ENCODE measurements at regions not wholly inside any gene's neighbourhood (a gene's known extent, or its start where the extent isn't known, plus 50 kb on each side); places are given as distances from the start of the nearest gene placed in this dataset.
"Not testable (repeated sequence)": the region's sequence is repeated elsewhere in the genome, so short reads cannot be mapped to it uniquely, and the experiment has no call there.

- DNase-seq (ENCODE audit: low read depth in 2 of 2) = no peak
Observed at GRCh38 chr13:85603735-85604134, 195.5 kb downstream of the SLITRK6 start.

- DNase-seq (ENCODE audit: low read depth in 2 of 2) = no peak
Observed at GRCh38 chr13:85601526-85601925, 197.7 kb downstream of the SLITRK6 start.

- DNase-seq (ENCODE audit: low read depth in 2 of 2) = no peak
Observed at GRCh38 chr13:85597790-85598500, 201.3 kb downstream of the SLITRK6 start.

GRCh38 chr13:85592211-85592610 lies 207.0 kb downstream of the SLITRK6 start:
- DNase-seq (ENCODE audit: low read depth in 2 of 2) = no peak

- no peak for DNase-seq (ENCODE audit: low read depth in 2 of 2)
Observed at GRCh38 chr13:85590231-85590931, 208.8 kb downstream of the SLITRK6 start.

GRCh38 chr13:85589021-85589420 lies 210.2 kb downstream of the SLITRK6 start:
- DNase-seq (ENCODE audit: low read depth in 2 of 2) = no peak

- DNase-seq (ENCODE audit: low read depth in 2 of 2) = no peak
Observed at GRCh38 chr13:85588359-85588758, 210.9 kb downstream of the SLITRK6 start.

- DNase-seq (ENCODE audit: low read depth in 2 of 2) = no peak
Observed at GRCh38 chr13:85586856-85587255, 212.4 kb downstream of the SLITRK6 start.

GRCh38 chr13:85586422-85586831 lies 212.8 kb downstream of the SLITRK6 start:
- DNase-seq (ENCODE audit: low read depth in 2 of 2) = no peak

GRCh38 chr13:85582890-85583289 lies 216.3 kb downstream of the SLITRK6 start:
- DNase-seq (ENCODE audit: low read depth in 2 of 2) = no peak

GRCh38 chr13:85575110-85575509 lies 224.1 kb downstream of the SLITRK6 start:
- DNase-seq (ENCODE audit: low read depth in 2 of 2) = no peak

GRCh38 chr13:85567909-85568308 lies 231.3 kb downstream of the SLITRK6 start:
- DNase-seq (ENCODE audit: low read depth in 2 of 2) = no peak

GRCh38 chr13:85565652-85566051 lies 233.6 kb downstream of the SLITRK6 start:
- no peak for DNase-seq (ENCODE audit: low read depth in 2 of 2)

- DNase-seq (ENCODE audit: low read depth in 2 of 2) = no peak
Observed at GRCh38 chr13:85564598-85564997, 234.6 kb downstream of the SLITRK6 start.

GRCh38 chr13:85562282-85562681 lies 236.9 kb downstream of the SLITRK6 start:
- no peak for DNase-seq (ENCODE audit: low read depth in 2 of 2)

GRCh38 chr13:85557691-85558467 lies 241.3 kb downstream of the SLITRK6 start:
- DNase-seq (ENCODE audit: low read depth in 2 of 2) = no peak

- DNase-seq (ENCODE audit: low read depth in 2 of 2) = no peak
Observed at GRCh38 chr13:85551012-85551411, 248.2 kb downstream of the SLITRK6 start.

- no peak for DNase-seq (ENCODE audit: low read depth in 2 of 2)
Observed at GRCh38 chr13:85549819-85550218, 249.4 kb downstream of the SLITRK6 start.

GRCh38 chr13:85548845-85549244 lies 250.4 kb downstream of the SLITRK6 start:
- not testable (repeated sequence) for DNase-seq (ENCODE audit: low read depth in 2 of 2)

GRCh38 chr13:85545771-85546170 lies 253.4 kb downstream of the SLITRK6 start:
- DNase-seq (ENCODE audit: low read depth in 2 of 2) = no peak

GRCh38 chr13:85544756-85545155 lies 254.5 kb downstream of the SLITRK6 start:
- DNase-seq (ENCODE audit: low read depth in 2 of 2) = no peak

GRCh38 chr13:85543144-85543543 lies 256.1 kb downstream of the SLITRK6 start:
- DNase-seq (ENCODE audit: low read depth in 2 of 2) = no peak

GRCh38 chr13:85541476-85541875 lies 257.7 kb downstream of the SLITRK6 start:
- no peak for DNase-seq (ENCODE audit: low read depth in 2 of 2)
